HFFc6 (cell line): ENCODE measurements at regions not wholly inside any gene's neighbourhood (a gene's known extent, or its start where the extent isn't known, plus 50 kb on each side); places are given as distances from the start of the nearest gene placed in this dataset.

ENCODE experiments used
- DNase-seq: peaks from one replicate; pipeline ENCODE4 v3.0.0-alpha.2; 2018
- H3K27ac Mint-ChIP-seq: 2 replicates; pipeline ENCODE4 v1.8.0; 2020; ENCODE audit warnings: mild to moderate bottlenecking, mixed read lengths
- H3K27me3 Mint-ChIP-seq: 2 replicates; pipeline ENCODE4 v1.8.0; 2021; ENCODE audit warnings: mild to moderate bottlenecking, moderate library complexity, mixed read lengths; ENCODE audit not compliant: insufficient read depth
- H3K36me3 Mint-ChIP-seq: 2 replicates; pipeline ENCODE4 v1.8.0; 2021; ENCODE audit warnings: low read depth, mixed read lengths
- H3K4me1 Mint-ChIP-seq: 2 replicates; pipeline ENCODE4 v1.8.0; 2020; ENCODE audit warnings: low read depth, mixed read lengths
- H3K4me3 Mint-ChIP-seq: 2 replicates; pipeline ENCODE4 v1.8.0; 2020; ENCODE audit warnings: mild to moderate bottlenecking, moderate library complexity, mixed read lengths
- H3K9me3 Mint-ChIP-seq: 2 replicates; pipeline ENCODE4 v1.8.0; 2020; ENCODE audit warnings: mild to moderate bottlenecking, mixed read lengths
- TF ChIP-seq, protein P1 (sequence below): fragments of 200-600 bp; sonication (generic); IDR thresholded peaks from 2 replicates; pipeline ENCODE4 v1.5.0; 2021; ENCODE audit warnings: antibody characterized with exemption, mild to moderate bottlenecking

- Mint-ChIP-seq H3K27me3 (no peaks in the 10 kb centered on the region; the same call in 1 of the 2 replicates), H3K4me1 (no peaks in the 10 kb centered on the region), H3K27ac (no peak overlapping the region), H3K4me3 (no peak overlapping the region), H3K36me3 (no peaks in the 10 kb centered on the region), H3K9me3 (peaks cover 43% of the 10 kb centered on the region)
- DNase-seq, result no peak
- TF ChIP-seq, protein P1, sequence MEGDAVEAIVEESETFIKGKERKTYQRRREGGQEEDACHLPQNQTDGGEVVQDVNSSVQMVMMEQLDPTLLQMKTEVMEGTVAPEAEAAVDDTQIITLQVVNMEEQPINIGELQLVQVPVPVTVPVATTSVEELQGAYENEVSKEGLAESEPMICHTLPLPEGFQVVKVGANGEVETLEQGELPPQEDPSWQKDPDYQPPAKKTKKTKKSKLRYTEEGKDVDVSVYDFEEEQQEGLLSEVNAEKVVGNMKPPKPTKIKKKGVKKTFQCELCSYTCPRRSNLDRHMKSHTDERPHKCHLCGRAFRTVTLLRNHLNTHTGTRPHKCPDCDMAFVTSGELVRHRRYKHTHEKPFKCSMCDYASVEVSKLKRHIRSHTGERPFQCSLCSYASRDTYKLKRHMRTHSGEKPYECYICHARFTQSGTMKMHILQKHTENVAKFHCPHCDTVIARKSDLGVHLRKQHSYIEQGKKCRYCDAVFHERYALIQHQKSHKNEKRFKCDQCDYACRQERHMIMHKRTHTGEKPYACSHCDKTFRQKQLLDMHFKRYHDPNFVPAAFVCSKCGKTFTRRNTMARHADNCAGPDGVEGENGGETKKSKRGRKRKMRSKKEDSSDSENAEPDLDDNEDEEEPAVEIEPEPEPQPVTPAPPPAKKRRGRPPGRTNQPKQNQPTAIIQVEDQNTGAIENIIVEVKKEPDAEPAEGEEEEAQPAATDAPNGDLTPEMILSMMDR, result no peak
These were observed 409.4 kb upstream of the SASH1 start for GRCh38 chr6:147933224-147933623.

DNA sequence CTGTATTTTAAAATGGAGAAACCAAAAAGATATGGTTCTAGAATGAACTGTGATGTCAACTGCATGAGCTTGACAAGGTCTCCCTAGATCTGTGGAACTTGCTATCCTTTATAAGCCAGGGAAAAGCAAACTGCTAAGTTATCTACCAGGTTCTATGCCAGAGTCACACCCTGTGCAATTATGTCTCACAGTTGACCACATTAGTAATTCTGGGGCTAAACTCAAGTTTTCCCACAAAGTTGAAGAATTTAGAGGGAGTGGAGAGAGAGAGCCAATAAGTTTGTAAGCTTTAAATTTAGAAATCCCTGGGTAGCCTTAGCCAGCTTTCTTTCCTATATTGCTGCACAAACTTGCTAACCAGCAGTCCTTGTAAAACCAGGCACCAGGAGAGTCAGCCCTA, 407.0 kb upstream of the SASH1 start:
- H3K27ac Mint-ChIP-seq, result no peak overlapping the region
- no peaks in the 10 kb centered on the region; the same call in 1 of the 2 replicates for H3K27me3 Mint-ChIP-seq
- H3K4me1 Mint-ChIP-seq, result no peaks in the 10 kb centered on the region
- TF ChIP-seq, protein P1, result no peak
- H3K9me3 Mint-ChIP-seq, result peaks cover 36% of the 10 kb centered on the region
- DNase-seq, result no peak
- H3K36me3 Mint-ChIP-seq, result no peaks in the 10 kb centered on the region
- H3K4me3 Mint-ChIP-seq, result no peak overlapping the region

GRCh38 chr6:147936703-147937470, 405.8 kb upstream of the SASH1 start:
- H3K36me3 Mint-ChIP-seq, result no peaks in the 10 kb centered on the region
- DNase-seq, result no peak

DNA sequence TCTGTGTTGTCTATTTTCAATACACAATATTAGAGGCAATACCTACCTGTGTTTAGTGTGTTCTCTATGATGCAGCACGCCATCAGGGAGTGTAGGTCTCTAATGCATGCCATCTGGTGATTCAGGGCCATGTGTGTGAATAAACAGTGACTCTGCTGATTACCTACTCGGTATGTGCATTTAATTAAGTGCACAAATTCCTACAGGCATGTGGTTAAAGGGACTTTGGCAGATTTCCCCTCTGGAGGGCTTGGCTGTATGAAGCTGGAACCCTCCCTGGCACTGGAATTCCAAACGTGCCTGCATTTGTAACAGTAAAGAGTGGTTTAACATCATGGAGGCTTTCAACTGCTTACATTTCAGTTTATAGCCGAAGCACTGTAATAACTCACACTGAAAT, 401.5 kb upstream of the SASH1 start:
- no peak overlapping the region for H3K27ac Mint-ChIP-seq
- TF ChIP-seq, protein P1, result no peak
- no peak for DNase-seq
- peaks cover 34% of the 10 kb centered on the region for H3K9me3 Mint-ChIP-seq
- H3K36me3 Mint-ChIP-seq, result peaks cover 9% of the 10 kb centered on the region; the same call in 1 of the 2 replicates
- no peak overlapping the region for H3K4me3 Mint-ChIP-seq
- H3K4me1 Mint-ChIP-seq, result no peaks in the 10 kb centered on the region
- no peaks in the 10 kb centered on the region for H3K27me3 Mint-ChIP-seq

More at GRCh38 chr6:147936703-147937470, 405.8 kb upstream of the SASH1 start:
- no peak overlapping the region for H3K27ac Mint-ChIP-seq
- H3K4me1 Mint-ChIP-seq, result no peaks in the 10 kb centered on the region
- H3K4me3 Mint-ChIP-seq, result no peak overlapping the region
- H3K9me3 Mint-ChIP-seq, result peaks cover 34% of the 10 kb centered on the region
- TF ChIP-seq, protein P1, result no peak
- H3K27me3 Mint-ChIP-seq, result no peaks in the 10 kb centered on the region; the same call in 1 of the 2 replicates

GRCh38 chr6:147942363-147942762, 400.3 kb upstream of the SASH1 start:
- H3K27me3 Mint-ChIP-seq, result no peaks in the 10 kb centered on the region
- no peaks in the 10 kb centered on the region for H3K4me1 Mint-ChIP-seq
- no peak for DNase-seq
- no peak overlapping the region for H3K27ac Mint-ChIP-seq
- peaks cover 32% of the 10 kb centered on the region for H3K9me3 Mint-ChIP-seq
- TF ChIP-seq, protein P1, result no peak
- H3K4me3 Mint-ChIP-seq, result no peak overlapping the region
- H3K36me3 Mint-ChIP-seq, result peaks cover 9% of the 10 kb centered on the region; the same call in 1 of the 2 replicates
